Pancreas (tissue), 10 donors: ENCODE measurements at regions not wholly inside any gene's neighbourhood (a gene's known extent, or its start where the extent isn't known, plus 50 kb on each side); places are given as distances from the start of the nearest gene placed in this dataset.

ENCODE experiments used
- ATAC-seq, 4 donors: fragments of 200-7000 bp; cut with Tn5 transposase; one replicate each; pipeline versions ENCODE4 v1.8.0 to v1.9.1; 2020; ENCODE audit warnings: mild to moderate bottlenecking in 4 of 4, moderate library complexity in 4 of 4
- DNase-seq, 6 donors: peaks; one replicate each; pipeline ENCODE4 v3.0.0-alpha.2; 2020
- FAIRE-seq: peaks from 2 replicates; lab custom pipeline; 2012; peaks lifted over from hg19 to GRCh38; lab: Jason Lieb, UNC
- H3K27ac ChIP-seq, 4 donors: fragments of 200-600 bp; sonication (generic); 1 replicate in 3 of 4; 2 replicates in 1 of 4; pipeline versions ENCODE4 v1.5.0 to v1.8.0; 2020
- H3K27me3 ChIP-seq, 4 donors: fragments of 200-600 bp; one replicate each; pipeline ENCODE4 v1.8.0; 2021
- H3K36me3 ChIP-seq, 3 donors: fragments of 200-600 bp; sonication (generic) in 1 of 3; one replicate each; pipeline versions ENCODE4 v1.5.0 to v1.8.0; 2020 to 2021
- H3K4me1 ChIP-seq, 3 donors: fragments of 200-600 bp; one replicate each; pipeline ENCODE4 v1.8.0; 2021
- H3K4me3 ChIP-seq, 4 donors: fragments of 200-600 bp; sonication (generic) in 2 of 4; one replicate each; pipeline versions ENCODE4 v1.5.0 to v1.8.0; 2020 to 2021
- H3K9me3 ChIP-seq, 4 donors: fragments of 200-600 bp; one replicate each; pipeline ENCODE4 v1.8.0; 2021
- WGBS, 2 donors: extraction: QIAGEN DNeasy Blood & Tissue Kit; methylation state at CpG; one replicate each; pipeline ENCODE4 v1.1.7; 2013; 5-methylcytosine and 5-hydroxymethylcytosine counted together
- intact Hi-C, 3 donors: fragments of 100-400 bp; cut with DNase I; formaldehyde crosslinking; loops; one replicate each; pipeline versions ENCODE4 v1.11.1 to v1.14.2; 2022
- TF ChIP-seq, protein P1 (sequence below), 4 donors: fragments of 200-600 bp; sonication (generic) in 3 of 4; IDR thresholded peaks; one replicate each; pipeline versions ENCODE4 v1.5.0 to v1.8.0; 2021; ENCODE audit warnings: antibody characterized with exemption in 4 of 4
- donor health status: healthy with polysubstance abuse.
- donor health status: DM: no; HTN: no; CAD: no; lungs with moderate emphysema.
- donor health status: DM: no; HTN: no; CAD: no.
- donor health status: control.
- donor health status: control.
- donor health status: Bipolar disorder and iron deficiency.
- donor health status: DM: yes; HTN: yes; CAD: no.
- donor health status: DM: no; HTN: no; CAD: no.
- donor health status: DM: no; HTN: no; CAD: no.
- donor health status: DM: yes; HTN: yes; CAD: no.

DNA sequence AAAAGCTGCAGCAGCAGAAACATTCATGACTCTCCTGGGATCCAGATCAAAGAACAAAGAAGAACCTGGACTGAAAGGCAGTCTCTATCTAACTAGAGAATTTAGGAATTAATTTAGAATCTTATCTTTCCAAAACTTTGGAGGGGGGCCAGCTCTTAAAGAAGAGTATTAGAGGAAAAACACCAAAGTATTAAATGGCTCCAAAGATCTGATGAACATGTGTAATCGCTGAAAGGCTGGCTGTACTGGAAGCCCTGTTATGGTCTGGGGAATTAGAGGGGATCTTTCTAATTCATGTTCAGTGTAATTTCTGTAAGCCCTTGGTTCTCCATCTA, 316.8 kb downstream of the CWC27 start:
- Histone ChIP-seq H3K36me3 (no peaks in the 10 kb centered on the region), H3K4me3 (no peak overlapping the region), H3K27me3 (no peaks in the 10 kb centered on the region), H3K9me3 (no peaks in the 10 kb centered on the region), H3K27ac (no peak overlapping the region), H3K4me1 (no peaks in the 10 kb centered on the region)
- 90 to 100% methylated on average over 1 of the region's 1 CpG for WGBS, 2 donors
- TF ChIP-seq, protein P1, sequence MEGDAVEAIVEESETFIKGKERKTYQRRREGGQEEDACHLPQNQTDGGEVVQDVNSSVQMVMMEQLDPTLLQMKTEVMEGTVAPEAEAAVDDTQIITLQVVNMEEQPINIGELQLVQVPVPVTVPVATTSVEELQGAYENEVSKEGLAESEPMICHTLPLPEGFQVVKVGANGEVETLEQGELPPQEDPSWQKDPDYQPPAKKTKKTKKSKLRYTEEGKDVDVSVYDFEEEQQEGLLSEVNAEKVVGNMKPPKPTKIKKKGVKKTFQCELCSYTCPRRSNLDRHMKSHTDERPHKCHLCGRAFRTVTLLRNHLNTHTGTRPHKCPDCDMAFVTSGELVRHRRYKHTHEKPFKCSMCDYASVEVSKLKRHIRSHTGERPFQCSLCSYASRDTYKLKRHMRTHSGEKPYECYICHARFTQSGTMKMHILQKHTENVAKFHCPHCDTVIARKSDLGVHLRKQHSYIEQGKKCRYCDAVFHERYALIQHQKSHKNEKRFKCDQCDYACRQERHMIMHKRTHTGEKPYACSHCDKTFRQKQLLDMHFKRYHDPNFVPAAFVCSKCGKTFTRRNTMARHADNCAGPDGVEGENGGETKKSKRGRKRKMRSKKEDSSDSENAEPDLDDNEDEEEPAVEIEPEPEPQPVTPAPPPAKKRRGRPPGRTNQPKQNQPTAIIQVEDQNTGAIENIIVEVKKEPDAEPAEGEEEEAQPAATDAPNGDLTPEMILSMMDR (IDR thresholded peaks at IDR 0.05): no peak
- intact Hi-C loops: no loop called here
- FAIRE-seq (no peak), DNase-seq (no peak), ATAC-seq (no peak)

DNA sequence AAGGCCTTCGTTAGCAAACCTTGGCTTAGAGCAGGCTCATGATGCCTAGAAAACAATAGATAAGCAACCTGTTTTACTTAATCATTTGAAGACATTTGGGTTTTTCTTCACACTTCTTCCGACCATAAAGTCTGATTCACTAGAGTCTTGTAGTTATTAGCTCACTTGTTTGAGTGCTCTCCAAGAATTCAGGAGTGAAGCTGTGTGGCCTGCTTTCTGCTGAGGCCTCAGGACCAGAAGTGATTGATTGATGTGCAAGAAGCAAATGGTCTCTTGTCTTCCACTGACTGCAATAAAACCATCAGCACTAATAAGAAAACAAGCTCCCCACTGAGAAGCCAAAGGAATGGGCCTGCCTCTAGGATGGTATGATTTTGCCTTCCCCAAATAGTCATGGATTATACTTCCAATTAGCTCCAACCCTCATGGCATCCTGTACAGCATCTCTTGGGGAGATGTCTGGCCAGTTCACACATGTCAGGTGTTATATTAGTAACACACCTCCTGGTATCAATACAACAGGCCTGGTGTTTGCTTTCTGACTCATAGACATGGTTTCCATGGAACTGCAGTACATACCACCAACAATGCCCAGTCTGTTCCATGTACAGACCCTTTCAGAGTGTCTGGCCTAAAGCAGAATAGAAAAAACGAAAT, 317.6 kb downstream of the CWC27 start:
- DNase-seq (no peak), FAIRE-seq (no peak), ATAC-seq (peak in 1 of 4 donors; percentile 44)
- WGBS, 2 donors: 69 to 71% methylated on average over 3 of the region's 3 CpGs
- Histone ChIP-seq H3K27ac (no peak overlapping the region), H3K4me3 (no peak overlapping the region), H3K36me3 (no peaks in the 10 kb centered on the region), H3K4me1 (no peaks in the 10 kb centered on the region), H3K27me3 (no peaks in the 10 kb centered on the region), H3K9me3 (no peaks in the 10 kb centered on the region)
- intact Hi-C loops: no loop called here
- TF ChIP-seq, protein P1 (IDR thresholded peaks at IDR 0.05): no peak

DNA sequence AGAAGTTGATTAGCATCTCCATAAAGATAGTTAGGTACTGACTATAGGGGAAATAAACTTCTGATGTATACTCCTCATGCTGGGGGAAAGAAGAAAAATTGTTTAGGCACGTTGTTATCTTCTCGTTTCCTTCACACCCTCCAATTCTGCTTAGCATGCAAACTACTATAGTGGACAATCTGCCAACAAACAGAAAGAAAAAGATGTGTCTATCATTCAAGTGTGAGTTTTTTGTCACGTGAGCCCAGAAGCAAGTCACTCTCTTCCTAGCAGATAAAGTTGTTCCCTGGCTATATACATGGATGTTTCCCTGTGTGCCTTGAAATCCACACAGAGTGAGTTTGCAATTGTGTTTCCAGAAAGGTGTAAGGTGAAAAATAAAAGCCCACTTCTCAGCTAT, 318.4 kb downstream of the CWC27 start:
- TF ChIP-seq, protein P1 (IDR thresholded peaks at IDR 0.05): no peak
- Histone ChIP-seq H3K4me1 (no peaks in the 10 kb centered on the region), H3K36me3 (no peaks in the 10 kb centered on the region), H3K9me3 (no peaks in the 10 kb centered on the region), H3K27ac (no peak overlapping the region), H3K4me3 (no peak overlapping the region), H3K27me3 (no peaks in the 10 kb centered on the region)
- intact Hi-C loops: no loop called here
- DNase-seq (no peak), FAIRE-seq (no peak), ATAC-seq (no peak)
- WGBS, 2 donors: 48 to 49% methylated on average over 3 of the region's 3 CpGs

DNA sequence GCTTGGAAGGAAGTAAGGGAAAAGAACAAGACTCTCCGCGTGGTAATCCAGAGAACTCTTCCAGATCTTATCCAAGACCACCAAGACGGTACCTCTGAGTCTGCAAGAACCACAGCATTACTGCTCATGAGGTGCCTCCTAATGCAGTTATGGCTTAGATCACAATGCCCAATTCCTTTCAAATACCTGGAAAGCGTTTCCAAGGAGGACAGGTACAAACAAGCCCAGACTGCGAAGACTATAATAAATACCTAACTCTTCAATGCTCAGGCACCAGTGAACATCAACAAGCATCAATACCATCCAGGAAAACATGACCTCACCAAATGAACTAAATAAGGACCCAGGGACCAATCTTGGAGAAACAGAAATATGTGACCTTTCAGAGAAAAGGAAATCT, 325.5 kb downstream of the CWC27 start:
- H3K9me3 ChIP-seq: no peaks in the 10 kb centered on the region
- H3K27ac ChIP-seq: no peak overlapping the region
- DNase-seq (no peak), ATAC-seq (no peak), FAIRE-seq (no peak)
- H3K4me3 ChIP-seq: no peak overlapping the region
- H3K36me3 ChIP-seq: no peaks in the 10 kb centered on the region
- no peaks in the 10 kb centered on the region for H3K4me1 ChIP-seq
- intact Hi-C loops: no loop called here
- 65 to 73% methylated on average over 5 of the region's 5 CpGs for WGBS, 2 donors
- H3K27me3 ChIP-seq: peaks cover 0 to 4% (median 0%) of the 10 kb centered on the region in 4 donors
- TF ChIP-seq, protein P1 (IDR thresholded peaks at IDR 0.05): no peak

DNA sequence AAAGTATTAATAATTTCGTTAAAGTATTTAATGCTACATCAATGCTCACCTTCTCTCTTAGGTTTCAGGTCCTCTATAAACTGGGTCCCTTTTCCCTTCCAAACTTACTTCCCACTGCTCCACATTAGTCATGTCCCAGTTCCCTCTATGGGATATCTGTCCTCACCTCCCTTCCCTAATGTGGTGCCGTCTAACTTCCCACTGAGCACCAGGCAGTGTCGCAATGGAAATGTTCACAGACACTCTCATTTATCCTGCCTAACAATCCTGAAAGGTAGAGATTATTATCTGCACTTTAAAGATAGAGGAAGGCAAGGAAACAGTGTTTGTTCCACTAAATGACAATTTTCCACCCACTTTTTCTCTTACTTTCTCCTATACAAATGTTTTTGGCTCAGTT, 329.7 kb downstream of the CWC27 start:
- ATAC-seq: no peak
- 47 to 58% methylated on average over 3 of the region's 3 CpGs for WGBS, 2 donors

More for the DNA sequence above, 329.7 kb downstream of the CWC27 start:
- H3K9me3 ChIP-seq: no peaks in the 10 kb centered on the region
- intact Hi-C loops: no loop called here
- no peak for FAIRE-seq
- TF ChIP-seq, protein P1 (IDR thresholded peaks at IDR 0.05): no peak
- H3K36me3 ChIP-seq: no peaks in the 10 kb centered on the region
- no peak for DNase-seq
- no peak overlapping the region for H3K27ac ChIP-seq
- peaks cover 0 to 4% (median 0%) of the 10 kb centered on the region in 4 donors for H3K27me3 ChIP-seq
- H3K4me1 ChIP-seq: no peaks in the 10 kb centered on the region
- no peak overlapping the region for H3K4me3 ChIP-seq
